Osteoblast (primary cell): ENCODE measurements at regions not wholly inside any gene's neighbourhood (a gene's known extent, or its start where the extent isn't known, plus 50 kb on each side); places are given as distances from the start of the nearest gene placed in this dataset.

ENCODE experiments used
- DNase-seq: peaks from one replicate; pipeline ENCODE4 v3.0.0; 2011; ENCODE audit warnings: low spot score, mixed read lengths; ENCODE audit not compliant: insufficient read length; ENCODE audit errors: missing footprints
- H2AFZ ChIP-seq: 2 replicates; pipeline ENCODE4 v1.6.0; 2011; ENCODE audit warnings: mild to moderate bottlenecking, low read length
- H3K27ac ChIP-seq: 2 replicates; pipeline ENCODE4 v1.5.1; 2011; ENCODE audit warnings: mild to moderate bottlenecking, low read depth, low read length, moderate library complexity
- H3K27me3 ChIP-seq: 2 replicates; pipeline ENCODE4 v1.6.0; 2012; ENCODE audit warnings: mild to moderate bottlenecking, control low read depth, inconsistent platforms, low read length, moderate library complexity; ENCODE audit not compliant: insufficient read depth
- H3K36me3 ChIP-seq: 2 replicates; pipeline ENCODE4 v1.5.1; 2011; ENCODE audit warnings: mild to moderate bottlenecking, low read length, control low read depth, moderate library complexity; ENCODE audit not compliant: insufficient read depth
- H3K4me1 ChIP-seq: 2 replicates; pipeline ENCODE4 v1.5.1; 2011; ENCODE audit warnings: mild to moderate bottlenecking, low read length, control low read depth, moderate library complexity; ENCODE audit not compliant: insufficient read depth
- H3K4me2 ChIP-seq: 2 replicates; pipeline ENCODE4 v1.6.0; 2011; ENCODE audit warnings: mild to moderate bottlenecking, low read length; ENCODE audit not compliant: insufficient read depth
- H3K4me3 ChIP-seq: fragments of 200-600 bp; sonication (generic); 3 replicates; pipeline ENCODE4 v1.5.1; 2012; ENCODE audit warnings: mild to moderate bottlenecking, low read length, inconsistent platforms; ENCODE audit not compliant: insufficient read depth
- H3K79me2 ChIP-seq: 2 replicates; pipeline ENCODE4 v1.6.0; 2012; ENCODE audit warnings: mild to moderate bottlenecking, low read length, control low read depth, inconsistent platforms; ENCODE audit not compliant: insufficient read depth
- H3K9me3 ChIP-seq: 2 replicates; pipeline ENCODE4 v1.5.1; 2011; ENCODE audit warnings: low read depth, low read length, control low read depth
- H4K20me1 ChIP-seq: 2 replicates; pipeline ENCODE4 v1.6.0; 2012; ENCODE audit warnings: mild to moderate bottlenecking, low read length, control low read depth; ENCODE audit not compliant: insufficient read depth
- CTCF ChIP-seq: IDR thresholded peaks from 2 replicates; pipeline ENCODE4 v1.5.1; 2011; ENCODE audit warnings: mild to moderate bottlenecking, low read depth, low read length, moderate library complexity; ENCODE audit errors: extremely low read depth

- Histone ChIP-seq H3K4me2 (no peak overlapping the region), H3K79me2 (no peaks in the 10 kb centered on the region), H3K4me3 (no peak overlapping the region), H2AFZ (no peak overlapping the region), H3K4me1 (no peaks in the 10 kb centered on the region), H3K9me3 (no peaks in the 10 kb centered on the region), H4K20me1 (no peaks in the 10 kb centered on the region), H3K36me3 (no peaks in the 10 kb centered on the region), H3K27ac (no peak overlapping the region), H3K27me3 (no peaks in the 10 kb centered on the region)
- TF ChIP-seq CTCF = no peak
- DNase-seq = no peak
Observed at GRCh38 chr6:156242206-156242605, 535.0 kb upstream of the ARID1B start.

- Histone ChIP-seq H2AFZ (no peak overlapping the region), H3K4me3 (no peak overlapping the region), H4K20me1 (no peaks in the 10 kb centered on the region), H3K27ac (no peak overlapping the region), H3K9me3 (no peaks in the 10 kb centered on the region), H3K4me2 (no peak overlapping the region), H3K4me1 (no peaks in the 10 kb centered on the region), H3K36me3 (no peaks in the 10 kb centered on the region), H3K27me3 (no peaks in the 10 kb centered on the region), H3K79me2 (no peaks in the 10 kb centered on the region)
- DNase-seq = no peak
- no peak for TF ChIP-seq CTCF
Observed at GRCh38 chr6:156231026-156231765, 546.0 kb upstream of the ARID1B start.

- H3K79me2 ChIP-seq = no peaks in the 10 kb centered on the region
- no peak overlapping the region for H3K4me2 ChIP-seq
- no peak overlapping the region for H2AFZ ChIP-seq
Observed at GRCh38 chr6:156219973-156220372, 557.2 kb upstream of the ARID1B start.

More at GRCh38 chr6:156219973-156220372, 557.2 kb upstream of the ARID1B start:
- no peak for DNase-seq
- H3K27ac ChIP-seq = no peak overlapping the region
- H3K4me3 ChIP-seq = no peak overlapping the region
- H4K20me1 ChIP-seq = no peaks in the 10 kb centered on the region
- no peaks in the 10 kb centered on the region for H3K4me1 ChIP-seq
- H3K36me3 ChIP-seq = no peaks in the 10 kb centered on the region
- no peaks in the 10 kb centered on the region for H3K27me3 ChIP-seq
- no peak for TF ChIP-seq CTCF
- no peaks in the 10 kb centered on the region for H3K9me3 ChIP-seq
